Stimulated activated CD4-positive, alpha-beta T cell treated with anti-CD3 and anti-CD28 coated beads, Interleukin-12 subunit alpha, Interleukin-12 subunit beta, amount 100 ng/mL, for 24 hours (primary cell): ENCODE measurements at regions not wholly inside any gene's neighbourhood (a gene's known extent, or its start where the extent isn't known, plus 50 kb on each side); places are given as distances from the start of the nearest gene placed in this dataset.
"Not testable (repeated sequence)": the region's sequence is repeated elsewhere in the genome, so short reads cannot be mapped to it uniquely, and the experiment has no call there.

ENCODE experiments used
- DNase-seq, 2 experiments: peaks; one replicate each; pipeline ENCODE4 v3.0.0-alpha.2; 2020; ENCODE audit warnings: low read depth in 2 of 2

DNA sequence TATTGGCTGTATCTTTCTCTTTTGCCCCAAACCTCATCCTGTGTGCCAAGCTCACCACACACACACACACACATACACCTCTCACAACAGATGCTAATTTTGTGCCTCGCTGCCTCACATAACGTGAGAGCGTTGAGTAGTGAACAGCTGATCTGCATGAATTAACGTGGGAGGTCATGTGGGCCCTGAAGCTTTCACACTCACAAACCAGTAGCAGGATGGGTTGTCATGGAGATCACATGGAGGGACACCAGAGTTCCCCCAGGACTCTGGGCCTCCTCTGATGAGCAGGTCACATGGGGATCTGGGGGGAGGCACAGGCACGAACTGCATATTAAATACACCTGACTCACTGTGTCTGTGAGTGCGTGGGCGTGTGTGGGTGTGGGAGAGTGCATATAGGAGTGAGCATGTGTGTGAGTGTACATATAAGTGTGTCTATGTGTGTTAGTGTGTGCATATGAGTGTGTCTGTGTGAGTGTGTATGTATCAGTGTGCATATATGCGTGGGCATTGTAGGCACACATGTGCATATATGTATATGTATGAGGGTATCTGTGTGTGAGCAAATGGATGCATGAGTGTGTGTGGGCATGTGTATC, 62.7 kb upstream of the SULF2 start:
- DNase-seq, result no peak

DNA sequence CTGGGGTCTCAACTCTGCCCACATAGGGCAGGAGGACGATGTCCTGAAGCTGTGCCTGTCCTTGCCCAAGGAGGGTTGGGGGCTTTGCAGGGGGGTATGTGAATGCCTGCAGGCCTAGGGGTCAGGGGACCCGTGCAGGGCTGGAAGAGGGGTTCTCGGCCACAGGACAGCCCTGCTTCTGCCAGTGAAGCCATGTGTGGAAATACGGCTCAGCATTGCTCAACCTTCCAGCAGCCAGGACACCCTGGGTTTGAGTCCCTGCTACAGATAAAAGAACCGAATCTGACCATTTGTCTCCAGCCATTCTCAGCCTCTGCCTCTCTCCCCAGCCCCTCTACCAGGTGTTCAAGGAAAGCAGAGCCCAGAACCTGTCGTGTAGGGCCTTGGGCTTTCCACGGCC, 61.9 kb upstream of the SULF2 start:
- DNase-seq, result not testable (repeated sequence)

DNA sequence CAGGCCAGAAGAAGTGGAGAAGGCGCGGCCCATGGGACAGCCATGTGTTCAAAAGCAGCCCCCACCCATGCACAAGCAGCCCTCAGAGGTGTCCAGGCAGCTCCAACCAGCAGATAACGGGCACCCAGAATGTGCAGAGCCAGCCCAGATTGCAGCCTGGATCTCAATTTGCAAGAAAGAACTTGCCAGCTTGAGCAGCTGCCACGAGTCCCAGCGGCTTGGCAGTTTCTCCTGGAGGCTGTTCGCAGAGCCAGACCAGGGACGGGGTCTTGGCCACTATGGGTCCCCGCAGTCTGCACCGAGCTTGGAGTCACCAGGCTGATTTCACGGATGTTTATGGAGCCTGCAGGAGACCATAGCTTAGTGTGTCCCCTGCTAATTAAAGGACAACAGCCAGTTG, 61.4 kb upstream of the SULF2 start:
- not testable (repeated sequence) for DNase-seq

DNA sequence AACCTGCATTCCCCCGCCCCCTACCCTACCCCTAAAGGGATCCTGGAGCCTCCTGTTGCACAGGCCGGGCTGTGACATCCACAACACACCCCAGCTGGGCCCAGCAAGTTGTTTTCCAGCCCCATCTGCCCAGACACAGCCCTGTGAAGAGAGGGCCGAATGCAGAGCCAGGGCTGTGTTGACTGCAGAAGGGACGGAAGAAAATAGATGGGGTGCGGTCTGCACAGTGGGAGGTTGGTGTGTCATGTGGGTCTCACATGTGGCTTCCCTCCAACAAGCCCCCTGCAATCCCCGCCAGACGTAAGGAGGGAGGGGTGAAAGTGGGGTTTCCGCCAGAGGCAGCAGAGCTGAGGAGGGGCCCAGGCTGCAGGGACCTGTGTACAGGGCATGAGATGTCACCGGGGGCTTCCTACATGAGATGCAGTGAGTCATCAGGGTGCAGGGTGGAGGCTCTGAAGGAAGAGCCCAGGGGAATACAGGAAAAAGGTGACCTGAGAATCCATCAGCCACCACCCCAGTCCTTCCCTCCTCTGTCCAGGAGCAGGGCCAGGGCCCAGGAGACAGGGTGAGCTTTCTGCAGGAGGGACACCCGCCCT, 60.2 kb upstream of the SULF2 start:
- not testable (repeated sequence) for DNase-seq

DNA sequence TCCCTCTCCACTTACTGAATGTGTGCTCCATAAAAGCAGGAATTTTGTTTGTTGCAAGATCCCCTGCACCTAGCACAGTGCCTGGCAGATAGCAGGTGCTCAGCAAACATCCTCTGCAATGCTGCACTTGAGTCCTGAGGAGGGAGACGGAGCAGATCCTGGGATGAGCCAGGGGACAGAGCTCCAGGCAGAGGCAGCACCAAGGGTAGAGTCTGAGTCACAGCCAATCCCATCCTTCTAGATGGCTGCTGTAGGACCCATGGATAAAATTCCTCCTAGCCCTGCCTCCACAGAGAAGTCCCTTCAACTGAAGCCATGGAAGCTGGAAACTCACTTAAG, 59.3 kb upstream of the SULF2 start:
- not testable (repeated sequence) for DNase-seq

DNA sequence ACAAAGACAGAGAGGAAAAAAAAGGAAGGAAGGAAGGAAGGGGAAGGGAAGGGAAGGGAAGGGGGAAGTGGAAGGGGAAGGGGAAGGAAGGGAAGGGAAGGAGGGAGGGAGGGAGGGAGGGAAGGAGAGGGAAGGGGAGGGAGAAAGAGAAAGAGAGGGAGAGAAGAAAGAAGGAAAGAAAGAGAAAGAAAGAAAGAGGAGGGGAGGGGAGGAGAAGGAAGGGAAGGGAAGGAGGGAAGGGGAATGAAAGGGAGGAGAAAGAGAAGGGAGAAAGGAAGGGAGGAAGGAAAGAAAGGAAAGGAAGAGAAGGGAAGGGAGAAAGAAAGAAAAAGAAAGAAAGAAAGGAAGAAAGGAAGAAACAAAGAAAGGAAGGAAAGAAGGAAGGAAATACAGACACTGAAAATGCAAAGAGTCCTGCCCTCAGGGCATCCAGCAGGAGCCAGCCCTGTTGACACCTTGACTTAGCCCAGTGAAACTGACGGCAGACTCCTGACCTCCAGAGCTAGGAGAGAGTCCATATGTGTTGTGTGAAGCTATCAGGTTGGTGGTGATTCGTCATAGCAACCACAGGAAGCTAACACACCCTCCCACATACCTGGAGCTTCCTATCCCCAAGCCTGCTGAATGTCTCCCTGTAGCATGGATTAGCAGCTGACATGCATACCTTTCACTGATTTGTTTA, 58.7 kb upstream of the SULF2 start:
- no peak for DNase-seq

DNA sequence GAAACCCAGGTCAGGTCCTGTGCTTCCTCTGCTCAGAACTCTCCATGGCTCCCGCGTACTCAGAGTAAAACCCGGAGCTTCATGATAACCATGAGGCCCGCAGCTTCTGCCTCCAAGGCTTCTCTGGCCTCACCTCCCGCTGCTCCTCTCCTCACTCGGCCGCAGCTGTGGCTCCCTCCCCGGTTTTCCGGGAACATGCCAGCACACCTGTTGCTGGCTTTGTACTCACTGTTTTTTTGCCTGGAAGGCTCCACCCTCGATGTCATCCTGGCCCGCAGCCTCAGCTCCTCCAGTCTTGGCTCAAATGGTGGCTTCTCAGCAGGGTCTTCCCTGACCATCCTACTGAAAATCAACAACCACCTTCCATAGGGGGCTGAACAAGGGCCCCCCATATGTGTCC, 57.7 kb upstream of the SULF2 start:
- not testable (repeated sequence) for DNase-seq

DNA sequence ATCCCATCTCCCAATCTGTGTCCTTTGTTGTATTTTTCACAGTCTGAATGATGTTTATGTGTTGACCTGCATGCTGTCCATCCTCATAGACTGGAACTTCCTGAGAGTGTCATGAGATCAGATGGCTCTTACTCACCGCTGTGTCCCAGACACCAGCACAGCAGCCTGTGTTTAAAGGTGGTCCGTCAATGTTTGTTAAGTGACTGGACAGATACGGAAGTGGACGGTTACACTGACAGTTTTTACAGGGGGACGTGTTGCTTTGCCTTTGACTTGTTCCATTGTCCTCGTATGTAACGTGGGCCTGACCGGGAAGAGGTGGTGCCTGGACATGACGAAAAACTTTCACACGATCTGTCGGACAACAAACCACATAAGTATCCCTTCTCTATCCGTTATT, 56.7 kb upstream of the SULF2 start:
- not testable (repeated sequence) for DNase-seq

DNA sequence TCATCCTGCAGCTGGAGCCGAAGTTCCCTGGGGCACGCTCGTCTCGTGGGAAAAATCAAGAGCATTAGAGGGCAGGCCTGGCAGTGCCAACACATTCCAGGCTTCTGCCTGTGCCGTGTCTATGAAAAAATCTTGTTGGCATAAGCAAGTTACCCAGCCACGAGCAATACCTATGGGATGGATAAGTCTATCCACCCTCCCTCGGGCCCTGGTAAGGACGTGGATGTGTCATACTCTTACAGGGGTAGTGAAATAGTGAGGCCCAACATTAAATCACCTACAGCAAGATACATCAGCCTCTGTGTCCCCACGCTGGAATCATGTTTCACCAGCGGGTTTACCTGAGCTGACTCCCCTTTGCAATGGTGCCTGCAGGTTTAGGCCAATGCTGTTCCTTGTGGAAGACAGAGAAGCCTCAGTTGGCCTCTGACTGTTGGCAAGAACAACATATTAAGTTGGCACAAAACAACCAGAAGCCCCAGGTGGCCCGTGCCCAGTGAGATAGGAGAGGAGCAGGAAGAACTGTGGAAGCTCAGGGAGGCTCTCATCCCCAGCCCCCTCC, 51.1 kb upstream of the SULF2 start:
- DNase-seq, result not testable (repeated sequence)
